ENCODE measurements at regions not wholly inside any gene's neighbourhood (a gene's known extent, or its start where the extent isn't known, plus 50 kb on each side); places are given as distances from the start of the nearest gene placed in this dataset.

DNA sequence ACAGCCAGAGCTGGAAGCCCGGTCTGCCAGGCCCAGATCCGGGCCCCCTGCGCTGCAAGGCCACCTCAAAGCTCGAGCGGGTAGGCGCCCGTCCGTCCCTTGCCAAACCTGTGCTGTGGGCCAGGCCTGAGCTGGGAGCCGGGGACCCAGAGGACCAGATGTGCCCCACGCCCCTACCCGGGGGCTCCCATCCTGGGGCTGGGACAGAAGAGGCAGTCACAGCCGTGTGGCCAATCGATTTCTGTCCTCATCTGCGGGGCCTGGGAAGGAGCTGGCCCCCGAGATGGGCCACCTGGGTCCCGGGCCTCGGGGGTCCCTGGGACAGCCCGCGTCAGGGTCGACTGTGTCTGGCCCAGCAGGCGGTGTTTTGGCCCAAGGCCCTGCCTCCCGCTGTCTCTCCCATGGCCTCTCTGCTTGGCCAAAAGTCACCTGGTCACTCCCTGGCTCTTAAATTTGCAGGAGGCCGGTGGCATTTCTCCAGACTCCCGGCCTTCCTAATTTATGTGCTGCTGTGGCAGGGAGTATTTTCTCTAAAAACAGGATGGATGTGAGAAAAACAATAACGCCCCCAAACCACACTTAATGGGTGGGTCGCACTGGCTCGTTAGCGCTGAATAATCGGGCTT is 63.8 kb downstream of the UNCX start:
- peaks cover 0 to 80% (median 13%) of the 10 kb centered on the region in 5 experiments for H3K27me3 ChIP-seq (replicated peaks in 2 of 5; ENCODE audit: control insufficient read depth in 4 of 5, insufficient read depth in 5 of 5, low read length in 4 of 5)
- ChIA-PET CTCF (no interaction called here), POLR2A (no interaction called here)
- no peaks in the 10 kb centered on the region for H3K4me1 ChIP-seq (ENCODE audit: control extremely low read depth in 1 of 4, control insufficient read depth in 4 of 4, insufficient read depth in 4 of 4, low read length in 3 of 4)
- no peaks in the 10 kb centered on the region for H3K36me3 ChIP-seq (ENCODE audit: control insufficient read depth in 4 of 4, insufficient read depth in 4 of 4, low read length in 3 of 4)
- 60% methylated on average over 25 of the region's 29 CpGs for WGBS (ENCODE audit: insufficient coverage)
- peaks cover 0 to 2% (median 0%) of the 10 kb centered on the region in 5 experiments for H3K9me3 ChIP-seq (ENCODE audit: control extremely low read depth in 1 of 5, control insufficient read depth in 4 of 5, insufficient read depth in 2 of 5, low read depth in 1 of 5, low read length in 4 of 5)
- H3K27ac ChIP-seq (ENCODE audit: insufficient read depth in 1 of 2, low read depth in 1 of 2, low read length in 2 of 2, poor library complexity in 1 of 2, severe bottlenecking in 2 of 2): no peak overlapping the region
- H3K4me3 ChIP-seq (ENCODE audit: control insufficient read depth in 1 of 7, extremely low read depth in 1 of 7, insufficient read depth in 4 of 7, low read depth in 2 of 7, low read length in 6 of 7): no peak overlapping the region
- no peak for DNase-seq

DNA sequence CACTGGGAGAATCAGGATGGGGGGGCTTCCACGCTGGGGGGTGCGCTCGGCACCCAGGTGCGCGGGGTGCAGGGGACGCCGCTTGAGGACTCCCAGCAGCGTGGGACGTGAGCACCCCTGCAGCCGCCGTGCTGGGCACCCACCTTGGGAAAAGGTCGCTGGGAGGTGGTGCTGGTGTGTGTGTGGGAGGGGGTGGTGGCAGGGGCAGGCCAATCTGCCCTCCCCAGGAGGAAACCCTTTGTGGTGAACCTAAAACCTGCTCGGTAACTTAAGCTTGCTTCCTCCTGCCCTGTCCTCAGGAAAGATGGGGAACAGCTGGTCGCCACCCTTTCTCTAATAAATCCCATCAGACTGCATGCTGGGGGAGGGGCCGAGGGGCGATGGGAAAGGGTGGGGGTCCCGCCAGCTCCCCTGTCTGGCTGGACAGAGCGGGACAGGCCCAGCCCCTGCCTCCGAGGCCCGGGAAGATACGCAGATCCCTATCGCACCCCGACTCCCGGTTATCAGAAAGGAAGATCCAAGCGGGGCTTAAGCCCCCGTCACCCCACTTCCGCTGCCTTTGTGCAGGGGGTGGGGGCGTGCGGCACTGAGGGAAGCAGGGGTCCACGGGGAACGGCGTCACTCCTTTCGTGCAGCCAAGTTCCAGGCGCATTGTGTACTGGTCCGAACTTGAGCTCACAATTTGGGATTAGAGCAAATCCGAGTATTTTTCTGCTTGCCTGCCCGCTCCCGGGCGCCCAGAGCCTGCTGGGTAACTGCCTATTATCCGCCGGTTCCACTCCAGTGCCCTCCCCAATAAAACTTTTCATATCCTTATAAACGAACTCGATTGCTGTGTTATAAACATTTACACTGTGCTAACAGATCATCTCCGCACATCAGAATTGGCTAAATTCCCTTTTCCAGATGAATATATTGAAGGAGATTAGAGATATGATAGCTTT is 64.6 kb downstream of the UNCX start:
- ChIA-PET POLR2A (no interaction called here), CTCF (interaction anchor here (1.5 kb wide), 1 partner anchor 9 kb away, joined by 3 read pairs; no protein-coding TSS in a partner anchor)
- Histone ChIP-seq H3K27me3 (replicated peaks in 2 of 5; ENCODE audit: control insufficient read depth in 4 of 5, insufficient read depth in 5 of 5, low read length in 4 of 5) (peaks cover 0 to 79% (median 9%) of the 10 kb centered on the region in 5 experiments), H3K27ac (ENCODE audit: insufficient read depth in 1 of 2, low read depth in 1 of 2, low read length in 2 of 2, poor library complexity in 1 of 2, severe bottlenecking in 2 of 2) (no peak overlapping the region), H3K4me1 (ENCODE audit: control extremely low read depth in 1 of 4, control insufficient read depth in 4 of 4, insufficient read depth in 4 of 4, low read length in 3 of 4) (no peaks in the 10 kb centered on the region), H3K4me3 (ENCODE audit: control insufficient read depth in 1 of 7, extremely low read depth in 1 of 7, insufficient read depth in 4 of 7, low read depth in 2 of 7, low read length in 6 of 7) (no peak overlapping the region), H3K36me3 (ENCODE audit: control insufficient read depth in 4 of 4, insufficient read depth in 4 of 4, low read length in 3 of 4) (no peaks in the 10 kb centered on the region), H3K9me3 (ENCODE audit: control extremely low read depth in 1 of 5, control insufficient read depth in 4 of 5, insufficient read depth in 2 of 5, low read depth in 1 of 5, low read length in 4 of 5) (no peaks in the 10 kb centered on the region)
- no peak for DNase-seq
- WGBS (ENCODE audit: insufficient coverage): 43% methylated on average over 40 of the region's 44 CpGs

DNA sequence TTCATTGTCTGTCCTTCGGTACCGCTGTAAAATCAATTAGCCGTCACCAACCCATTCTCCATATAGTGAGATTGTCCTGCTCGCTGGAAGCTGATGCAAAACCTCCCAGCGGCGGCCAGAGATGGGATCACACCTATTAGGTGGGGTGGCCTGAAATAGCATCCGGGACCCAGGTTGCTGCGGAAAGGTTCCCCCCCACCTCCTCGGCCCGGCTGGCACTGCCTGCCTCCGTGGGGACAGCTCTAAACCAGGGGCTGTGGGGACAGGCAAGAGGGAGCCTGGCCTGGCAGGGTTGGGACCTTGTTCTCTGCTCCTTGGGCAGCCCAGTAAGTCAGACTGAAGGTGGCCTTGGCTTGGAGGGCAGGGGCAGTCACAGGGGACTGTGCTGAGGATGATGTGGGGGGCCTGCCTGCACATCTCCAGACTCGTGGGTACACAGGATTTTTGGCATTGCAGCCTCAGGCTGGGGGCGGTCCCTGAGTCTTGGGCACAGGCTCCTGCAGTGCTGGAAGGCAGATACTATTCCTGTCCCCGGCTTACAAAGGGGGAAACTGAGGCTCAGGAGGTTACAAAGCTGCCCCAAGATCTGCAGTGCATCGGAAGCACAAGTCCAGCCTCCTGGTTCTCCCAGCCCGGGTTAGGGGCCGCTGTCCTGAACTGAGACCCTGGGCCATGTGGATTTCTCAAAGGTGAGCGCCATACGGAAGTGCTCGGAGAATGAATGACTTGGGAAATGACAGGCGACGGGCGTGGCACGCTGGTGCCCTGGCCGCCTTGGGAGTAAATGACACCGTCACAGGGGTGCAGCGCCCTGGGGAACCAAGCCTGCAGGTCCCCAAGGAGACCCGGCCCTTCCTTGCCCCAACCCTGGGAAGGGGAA is 65.6 kb downstream of the UNCX start:
- 84% methylated on average over 26 of the region's 28 CpGs for WGBS (ENCODE audit: insufficient coverage)
- ChIA-PET CTCF (interaction anchor here (1.5 kb wide), 1 partner anchor 10 kb away, joined by 3 read pairs; no protein-coding TSS in a partner anchor), POLR2A (no interaction called here)
- DNase-seq: no peak
- Histone ChIP-seq H3K36me3 (ENCODE audit: control insufficient read depth in 4 of 4, insufficient read depth in 4 of 4, low read length in 3 of 4) (no peaks in the 10 kb centered on the region), H3K27ac (ENCODE audit: insufficient read depth in 1 of 2, low read depth in 1 of 2, low read length in 2 of 2, poor library complexity in 1 of 2, severe bottlenecking in 2 of 2) (no peak overlapping the region), H3K4me3 (ENCODE audit: control insufficient read depth in 1 of 7, extremely low read depth in 1 of 7, insufficient read depth in 4 of 7, low read depth in 2 of 7, low read length in 6 of 7) (no peak overlapping the region), H3K27me3 (replicated peaks in 2 of 5; ENCODE audit: control insufficient read depth in 4 of 5, insufficient read depth in 5 of 5, low read length in 4 of 5) (peaks cover 0 to 69% (median 12%) of the 10 kb centered on the region in 5 experiments), H3K9me3 (ENCODE audit: control extremely low read depth in 1 of 5, control insufficient read depth in 4 of 5, insufficient read depth in 2 of 5, low read depth in 1 of 5, low read length in 4 of 5) (no peaks in the 10 kb centered on the region), H3K4me1 (ENCODE audit: control extremely low read depth in 1 of 4, control insufficient read depth in 4 of 4, insufficient read depth in 4 of 4, low read length in 3 of 4) (no peaks in the 10 kb centered on the region)

DNA sequence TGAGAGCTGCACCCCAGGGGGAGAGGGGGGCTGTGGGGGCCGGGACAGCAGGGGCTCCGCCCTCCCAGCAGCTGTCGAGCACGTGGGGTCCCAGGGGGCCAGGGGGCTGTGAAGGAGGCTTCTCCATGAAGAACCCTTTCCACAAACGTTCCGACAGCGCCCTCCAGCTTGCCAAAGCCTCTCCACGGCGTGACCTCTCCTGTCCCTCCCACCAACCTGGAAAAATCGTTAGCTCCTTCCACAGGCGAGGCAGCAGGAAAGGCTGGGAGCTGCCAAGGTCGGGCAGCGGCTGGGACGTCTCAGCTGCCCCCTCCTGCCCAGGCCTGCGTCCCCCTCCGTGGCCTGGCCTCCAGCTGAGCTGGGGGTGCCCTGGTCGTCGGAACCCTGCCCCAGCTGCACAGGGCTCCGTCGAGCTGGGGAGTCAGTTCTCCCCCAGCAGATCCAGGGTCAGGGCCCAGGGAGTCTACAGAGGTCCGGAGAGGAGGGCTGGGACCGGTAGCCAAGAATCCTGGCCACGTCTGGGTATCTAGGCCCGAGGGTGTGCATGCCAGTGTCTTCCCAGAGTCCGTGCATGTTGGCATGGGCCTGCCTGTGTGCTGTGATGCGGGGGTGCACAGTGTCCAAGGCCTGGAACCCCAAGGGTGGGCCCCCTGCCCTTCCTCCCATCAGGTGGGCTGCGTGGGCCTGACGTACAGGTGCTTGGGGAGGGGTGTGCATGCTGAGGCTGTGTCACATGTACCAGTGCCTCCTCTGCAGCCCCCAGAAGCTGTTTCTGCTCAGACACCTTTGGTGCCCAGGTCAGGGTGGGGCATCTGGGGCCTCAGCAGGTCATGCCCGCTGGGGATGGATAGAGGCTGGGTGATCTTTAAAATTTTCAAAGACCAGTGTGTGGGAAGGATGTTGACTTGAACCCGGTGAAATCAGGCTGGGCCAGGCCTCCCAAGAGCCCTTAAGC is 66.5 kb downstream of the UNCX start:
- Histone ChIP-seq H3K4me3 (ENCODE audit: control insufficient read depth in 1 of 7, extremely low read depth in 1 of 7, insufficient read depth in 4 of 7, low read depth in 2 of 7, low read length in 6 of 7) (no peak overlapping the region), H3K36me3 (ENCODE audit: control insufficient read depth in 4 of 4, insufficient read depth in 4 of 4, low read length in 3 of 4) (no peaks in the 10 kb centered on the region), H3K27ac (ENCODE audit: insufficient read depth in 1 of 2, low read depth in 1 of 2, low read length in 2 of 2, poor library complexity in 1 of 2, severe bottlenecking in 2 of 2) (no peak overlapping the region), H3K27me3 (replicated peaks in 2 of 5; ENCODE audit: control insufficient read depth in 4 of 5, insufficient read depth in 5 of 5, low read length in 4 of 5) (peaks cover 0 to 59% (median 12%) of the 10 kb centered on the region in 5 experiments), H3K4me1 (ENCODE audit: control extremely low read depth in 1 of 4, control insufficient read depth in 4 of 4, insufficient read depth in 4 of 4, low read length in 3 of 4) (no peaks in the 10 kb centered on the region), H3K9me3 (ENCODE audit: control extremely low read depth in 1 of 5, control insufficient read depth in 4 of 5, insufficient read depth in 2 of 5, low read depth in 1 of 5, low read length in 4 of 5) (no peaks in the 10 kb centered on the region)
- DNase-seq: no peak
- ChIA-PET POLR2A (no interaction called here), CTCF (interaction anchor here (2.0 kb wide), 1 partner anchor 8 kb away, joined by 9 read pairs; no protein-coding TSS in a partner anchor)
- 68% methylated on average over 27 of the region's 30 CpGs for WGBS (ENCODE audit: insufficient coverage)

DNA sequence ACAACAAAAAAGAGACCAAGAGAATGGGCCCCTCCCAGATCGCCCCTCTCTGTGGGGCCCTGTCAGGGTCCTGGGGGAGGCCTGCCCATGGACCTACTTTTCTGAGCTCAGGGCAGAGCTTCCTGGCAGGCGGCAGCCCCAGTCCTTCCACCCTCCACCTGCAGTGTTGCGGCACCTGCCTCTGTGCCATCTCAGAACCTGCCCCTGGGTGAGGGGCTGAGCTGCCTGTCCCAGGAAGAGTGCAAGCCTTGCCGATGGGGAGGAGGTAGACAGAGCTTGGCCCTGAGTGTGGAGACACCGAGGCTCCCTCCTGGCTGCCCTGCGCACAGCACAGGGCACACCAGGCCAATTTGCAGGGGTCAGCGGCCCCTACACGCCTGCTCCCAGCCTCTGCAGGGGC is 67.5 kb downstream of the UNCX start:
- Histone ChIP-seq H3K36me3 (ENCODE audit: control insufficient read depth in 4 of 4, insufficient read depth in 4 of 4, low read length in 3 of 4) (no peaks in the 10 kb centered on the region), H3K27me3 (replicated peaks in 2 of 5; ENCODE audit: control insufficient read depth in 4 of 5, insufficient read depth in 5 of 5, low read length in 4 of 5) (peaks cover 0 to 65% (median 12%) of the 10 kb centered on the region in 5 experiments), H3K9me3 (ENCODE audit: control extremely low read depth in 1 of 5, control insufficient read depth in 4 of 5, insufficient read depth in 2 of 5, low read depth in 1 of 5, low read length in 4 of 5) (no peaks in the 10 kb centered on the region), H3K4me1 (ENCODE audit: control extremely low read depth in 1 of 4, control insufficient read depth in 4 of 4, insufficient read depth in 4 of 4, low read length in 3 of 4) (no peaks in the 10 kb centered on the region), H3K4me3 (ENCODE audit: control insufficient read depth in 1 of 7, extremely low read depth in 1 of 7, insufficient read depth in 4 of 7, low read depth in 2 of 7, low read length in 6 of 7) (no peak overlapping the region), H3K27ac (ENCODE audit: insufficient read depth in 1 of 2, low read depth in 1 of 2, low read length in 2 of 2, poor library complexity in 1 of 2, severe bottlenecking in 2 of 2) (no peak overlapping the region)
- CTCF ChIA-PET: interaction anchor here (2.0 kb wide), 1 partner anchor 9 kb away, joined by 9 read pairs; no protein-coding TSS in a partner anchor
- POLR2A ChIA-PET: no interaction called here
- no peak for DNase-seq
- 88% methylated on average over 7 of the region's 8 CpGs for WGBS (ENCODE audit: insufficient coverage)

DNA sequence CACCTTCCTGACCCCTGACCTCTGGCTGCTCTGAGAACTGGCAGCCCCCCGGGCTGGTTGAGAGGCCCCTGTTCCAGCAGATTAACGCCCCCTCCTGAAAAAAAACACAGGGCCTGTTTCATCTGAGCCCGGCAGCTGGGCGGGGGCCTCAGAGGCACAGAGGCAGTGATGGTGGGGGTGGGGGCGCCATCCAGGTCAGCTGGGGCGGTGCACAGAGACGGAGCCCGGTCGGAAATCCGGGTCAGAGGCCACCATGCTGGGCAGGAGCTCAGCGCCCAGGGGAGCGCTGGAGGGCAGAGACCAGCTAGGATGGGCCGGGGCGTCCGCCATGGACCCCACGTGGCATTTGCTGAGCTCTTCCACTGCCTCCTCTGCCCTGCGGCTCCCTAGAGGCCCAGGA is 68.0 kb downstream of the UNCX start:
- Histone ChIP-seq H3K4me3 (ENCODE audit: control insufficient read depth in 1 of 7, extremely low read depth in 1 of 7, insufficient read depth in 4 of 7, low read depth in 2 of 7, low read length in 6 of 7) (no peak overlapping the region), H3K9me3 (ENCODE audit: control extremely low read depth in 1 of 5, control insufficient read depth in 4 of 5, insufficient read depth in 2 of 5, low read depth in 1 of 5, low read length in 4 of 5) (no peaks in the 10 kb centered on the region), H3K27ac (ENCODE audit: insufficient read depth in 1 of 2, low read depth in 1 of 2, low read length in 2 of 2, poor library complexity in 1 of 2, severe bottlenecking in 2 of 2) (no peak overlapping the region), H3K36me3 (ENCODE audit: control insufficient read depth in 4 of 4, insufficient read depth in 4 of 4, low read length in 3 of 4) (no peaks in the 10 kb centered on the region), H3K27me3 (replicated peaks in 2 of 5; ENCODE audit: control insufficient read depth in 4 of 5, insufficient read depth in 5 of 5, low read length in 4 of 5) (peaks cover 0 to 63% (median 12%) of the 10 kb centered on the region in 5 experiments), H3K4me1 (ENCODE audit: control extremely low read depth in 1 of 4, control insufficient read depth in 4 of 4, insufficient read depth in 4 of 4, low read length in 3 of 4) (no peaks in the 10 kb centered on the region)
- ChIA-PET POLR2A (no interaction called here), CTCF (interaction anchor here (2.0 kb wide), 1 partner anchor 10 kb away, joined by 9 read pairs; no protein-coding TSS in a partner anchor)
- no peak for DNase-seq
- WGBS (ENCODE audit: insufficient coverage): 85% methylated on average over 15 of the region's 17 CpGs

Data from common myeloid progenitor, CD34-positive (primary cell).